NT2/D1 (cell line): ENCODE measurements at regions not wholly inside any gene's neighbourhood (a gene's known extent, or its start where the extent isn't known, plus 50 kb on each side); places are given as distances from the start of the nearest gene placed in this dataset.

Experiments
- SUZ12 ChIP-seq: IDR thresholded peaks from 2 replicates; pipeline ENCODE4 v1.6.1; 2011; ENCODE audit not compliant: insufficient read length, insufficient read depth; ENCODE audit errors: extremely low read depth
- YY1 ChIP-seq: IDR thresholded peaks from 2 replicates; pipeline ENCODE4 v1.6.1; 2011; ENCODE audit not compliant: insufficient read length, insufficient read depth
- ZNF274 ChIP-seq: IDR thresholded peaks from 2 replicates; pipeline ENCODE4 v1.6.1; 2011; ENCODE audit warnings: mild to moderate bottlenecking, low read depth, low read length

- TF ChIP-seq ZNF274 = no peak
- TF ChIP-seq YY1 = no peak
- no peak for TF ChIP-seq SUZ12
Observed at GRCh38 chr21:35583566-35584216, 476.6 kb downstream of the SETD4 start.
